ENCODE measurements at regions not wholly inside any gene's neighbourhood (a gene's known extent, or its start where the extent isn't known, plus 50 kb on each side); places are given as distances from the start of the nearest gene placed in this dataset.

- Mint-ChIP-seq H3K9me3 (ENCODE audit: unreplicated experiment) (no peaks in the 10 kb centered on the region), H3K4me3 (ENCODE audit: unreplicated experiment) (no peak overlapping the region), H3K4me1 (ENCODE audit: unreplicated experiment) (peaks cover 9% of the 10 kb centered on the region), H3K27me3 (ENCODE audit: unreplicated experiment) (no peaks in the 10 kb centered on the region), H3K36me3 (ENCODE audit: unreplicated experiment) (no peaks in the 10 kb centered on the region), H3K27ac (ENCODE audit: unreplicated experiment) (no peak overlapping the region)
- no peak for DNase-seq (ENCODE audit: extremely low spot score, unreplicated experiment)
- no peak for TF ChIP-seq CTCF (IDR thresholded peaks at IDR 0.05)
Observed at GRCh38 chr10:114764656-114765055, 56.9 kb upstream of the FHIP2A start.

GRCh38 chr10:114766470-114766869 lies 55.1 kb upstream of the FHIP2A start:
- no peak for DNase-seq (ENCODE audit: extremely low spot score, unreplicated experiment)
- no peaks in the 10 kb centered on the region for H3K9me3 Mint-ChIP-seq (ENCODE audit: unreplicated experiment)
- H3K36me3 Mint-ChIP-seq (ENCODE audit: unreplicated experiment): no peaks in the 10 kb centered on the region
- no peak overlapping the region for H3K27ac Mint-ChIP-seq (ENCODE audit: unreplicated experiment)
- H3K4me3 Mint-ChIP-seq (ENCODE audit: unreplicated experiment): peak overlapping the region; percentile 36
- H3K27me3 Mint-ChIP-seq (ENCODE audit: unreplicated experiment): no peaks in the 10 kb centered on the region
- H3K4me1 Mint-ChIP-seq (ENCODE audit: unreplicated experiment): peaks cover 10% of the 10 kb centered on the region
- no peak for TF ChIP-seq CTCF (IDR thresholded peaks at IDR 0.05)

GRCh38 chr10:114767101-114767985 lies 54.2 kb upstream of the FHIP2A start:
- DNase-seq (ENCODE audit: extremely low spot score, unreplicated experiment): no peak
- Mint-ChIP-seq H3K36me3 (ENCODE audit: unreplicated experiment) (no peaks in the 10 kb centered on the region), H3K27ac (ENCODE audit: unreplicated experiment) (peak overlapping the region; percentile 71), H3K4me1 (ENCODE audit: unreplicated experiment) (peaks cover 16% of the 10 kb centered on the region), H3K9me3 (ENCODE audit: unreplicated experiment) (no peaks in the 10 kb centered on the region), H3K27me3 (ENCODE audit: unreplicated experiment) (no peaks in the 10 kb centered on the region), H3K4me3 (ENCODE audit: unreplicated experiment) (peak overlapping the region; percentile 80)
- TF ChIP-seq CTCF (IDR thresholded peaks at IDR 0.05): no peak

GRCh38 chr10:114767986-114768821 lies 53.4 kb upstream of the FHIP2A start:
- no peak overlapping the region for H3K27ac Mint-ChIP-seq (ENCODE audit: unreplicated experiment)
- no peak for TF ChIP-seq CTCF (IDR thresholded peaks at IDR 0.05)
- no peak for DNase-seq (ENCODE audit: extremely low spot score, unreplicated experiment)
- no peaks in the 10 kb centered on the region for H3K36me3 Mint-ChIP-seq (ENCODE audit: unreplicated experiment)
- H3K27me3 Mint-ChIP-seq (ENCODE audit: unreplicated experiment): no peaks in the 10 kb centered on the region
- no peaks in the 10 kb centered on the region for H3K9me3 Mint-ChIP-seq (ENCODE audit: unreplicated experiment)
- peak overlapping the region; percentile 72 for H3K4me3 Mint-ChIP-seq (ENCODE audit: unreplicated experiment)
- H3K4me1 Mint-ChIP-seq (ENCODE audit: unreplicated experiment): peaks cover 18% of the 10 kb centered on the region

GRCh38 chr10:114770009-114770408 lies 51.6 kb upstream of the FHIP2A start:
- H3K36me3 Mint-ChIP-seq (ENCODE audit: unreplicated experiment): no peaks in the 10 kb centered on the region
- no peak for TF ChIP-seq CTCF (IDR thresholded peaks at IDR 0.05)
- H3K4me3 Mint-ChIP-seq (ENCODE audit: unreplicated experiment): peak overlapping the region; percentile 27
- DNase-seq (ENCODE audit: extremely low spot score, unreplicated experiment): no peak
- H3K9me3 Mint-ChIP-seq (ENCODE audit: unreplicated experiment): no peaks in the 10 kb centered on the region
- H3K4me1 Mint-ChIP-seq (ENCODE audit: unreplicated experiment): peaks cover 18% of the 10 kb centered on the region
- H3K27ac Mint-ChIP-seq (ENCODE audit: unreplicated experiment): no peak overlapping the region
- no peaks in the 10 kb centered on the region for H3K27me3 Mint-ChIP-seq (ENCODE audit: unreplicated experiment)

All from osteocyte (in vitro differentiated cells).